Hematopoietic multipotent progenitor cell treated with erythropoietin and hydrocortisone succinate and interleukin-3 and kit ligand, for 17 days (in vitro differentiated cells): ENCODE measurements at regions not wholly inside any gene's neighbourhood (a gene's known extent, or its start where the extent isn't known, plus 50 kb on each side); places are given as distances from the start of the nearest gene placed in this dataset.
"Not testable (repeated sequence)": the region's sequence is repeated elsewhere in the genome, so short reads cannot be mapped to it uniquely, and the experiment has no call there.

Experiments
- DNase-seq: peaks from one replicate; pipeline ENCODE4 v3.0.0-alpha.2; 2015; ENCODE audit warnings: low spot score

DNA sequence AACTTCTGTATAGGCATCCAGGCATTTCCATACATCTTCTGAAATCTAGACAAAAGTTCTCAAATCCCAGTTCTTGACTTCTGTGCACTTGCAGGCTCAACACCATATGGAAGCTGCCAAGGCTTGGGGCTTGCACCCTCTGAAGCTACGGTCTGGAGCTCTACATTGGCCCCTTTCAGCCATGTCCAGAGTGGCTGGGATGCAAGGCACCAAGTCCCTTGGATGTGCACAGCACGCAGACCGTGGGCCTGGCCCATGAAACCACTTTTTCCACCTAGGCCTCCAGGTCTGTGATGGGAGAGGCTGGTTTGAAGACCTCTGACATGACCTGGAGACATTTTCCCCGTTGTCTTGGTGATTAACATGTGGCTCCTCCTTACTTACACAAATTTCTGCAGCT lies 1645.1 kb downstream of the REEP3 start:
- no peak for DNase-seq

GRCh38 chr10:65172249-65172648 lies 1651.0 kb downstream of the REEP3 start:
- DNase-seq: no peak

GRCh38 chr10:65176994-65177393 lies 1655.8 kb downstream of the REEP3 start:
- DNase-seq: no peak

GRCh38 chr10:65183236-65183635 lies 1662.0 kb downstream of the REEP3 start:
- no peak for DNase-seq

DNA sequence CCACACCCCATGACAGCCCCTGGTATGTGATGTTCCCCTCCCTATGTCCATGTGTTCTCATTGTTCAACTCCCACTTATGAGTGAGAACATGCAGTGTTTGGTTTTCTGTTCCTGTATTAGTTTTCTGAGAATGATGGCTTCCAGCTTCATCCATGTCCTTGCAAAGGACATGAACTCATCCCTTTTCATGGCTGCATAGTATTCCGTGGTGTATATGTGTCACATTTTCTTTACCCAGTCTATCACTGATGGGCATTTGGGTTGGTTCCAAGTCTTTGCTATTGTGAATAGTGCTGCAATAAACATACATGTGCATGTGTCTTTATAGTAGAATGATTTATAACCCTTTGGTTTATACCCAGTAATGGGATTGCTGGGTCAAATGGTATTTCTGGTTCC lies 1665.5 kb downstream of the REEP3 start:
- DNase-seq: not testable (repeated sequence)

DNA sequence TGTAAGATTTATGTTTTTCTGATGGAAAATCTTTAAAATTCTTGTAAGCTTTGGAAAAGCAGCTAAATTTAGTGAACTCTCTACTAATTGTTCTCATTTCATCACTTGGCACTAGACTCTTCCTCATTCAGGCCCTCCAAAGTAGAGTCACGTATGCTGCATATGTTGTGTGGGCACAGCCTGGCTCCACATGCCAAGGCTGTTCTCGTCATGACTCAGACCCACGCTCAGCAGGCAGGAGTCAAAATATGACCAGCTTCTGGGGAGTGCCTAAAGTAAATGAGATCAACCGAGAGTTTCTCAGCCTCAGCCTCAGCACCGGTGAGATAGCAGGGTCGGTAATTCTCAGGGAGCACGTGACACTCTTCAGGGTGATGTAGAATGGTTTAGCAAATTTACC lies 1672.9 kb downstream of the REEP3 start:
- no peak for DNase-seq

- DNase-seq: no peak
Observed at GRCh38 chr10:65194555-65194954, 1673.4 kb downstream of the REEP3 start.

DNA sequence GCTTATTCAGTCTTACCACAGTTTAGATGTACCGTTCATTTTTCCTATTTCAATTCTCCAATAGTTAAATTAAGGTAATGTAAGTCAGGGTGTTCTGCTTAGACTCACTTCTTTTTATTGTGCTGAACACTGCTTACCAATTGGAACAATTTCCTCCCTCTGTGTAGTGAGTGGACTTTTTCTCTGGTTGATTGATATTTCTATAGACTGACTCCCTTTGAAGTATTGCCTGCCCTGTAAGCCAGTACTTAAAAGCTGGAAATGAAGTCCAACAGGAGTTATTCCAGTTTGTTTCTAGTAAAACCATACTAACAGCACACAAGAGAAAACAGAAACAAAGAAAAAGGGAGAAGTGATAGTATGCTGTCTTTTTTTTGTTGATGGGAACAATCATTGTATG lies 1674.9 kb downstream of the REEP3 start:
- no peak for DNase-seq

GRCh38 chr10:65197935-65198334 lies 1676.7 kb downstream of the REEP3 start:
- DNase-seq: no peak

- DNase-seq: no peak
Observed at GRCh38 chr10:65201491-65201890, 1680.3 kb downstream of the REEP3 start.

DNA sequence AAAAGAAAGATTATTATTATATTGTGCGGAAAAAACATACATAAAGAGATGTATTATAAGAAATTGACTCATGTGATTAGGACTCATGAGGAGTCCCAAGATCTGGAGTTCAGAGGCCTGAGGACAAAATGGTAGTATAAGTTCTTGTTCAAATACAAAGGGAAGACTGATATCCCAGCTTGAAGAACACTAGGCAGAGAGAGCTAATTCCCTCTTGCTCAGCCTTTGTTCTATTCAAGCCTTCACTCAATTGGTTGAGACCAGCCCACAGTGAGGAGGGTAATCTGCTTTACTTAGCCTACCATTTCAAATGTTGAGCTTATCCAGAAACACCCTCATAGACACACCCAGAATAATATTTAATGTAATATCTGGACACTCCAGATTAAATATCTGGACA lies 1683.8 kb downstream of the REEP3 start:
- DNase-seq: no peak

GRCh38 chr10:65213170-65213569 lies 1692.0 kb downstream of the REEP3 start:
- DNase-seq: no peak

GRCh38 chr10:65219444-65219843 lies 1698.2 kb downstream of the REEP3 start:
- DNase-seq: no peak

- DNase-seq: no peak
Observed at GRCh38 chr10:65231148-65231547, 1694.7 kb upstream of the LRRTM3 start.

- no peak for DNase-seq
Observed at GRCh38 chr10:65234261-65234660, 1691.6 kb upstream of the LRRTM3 start.

DNA sequence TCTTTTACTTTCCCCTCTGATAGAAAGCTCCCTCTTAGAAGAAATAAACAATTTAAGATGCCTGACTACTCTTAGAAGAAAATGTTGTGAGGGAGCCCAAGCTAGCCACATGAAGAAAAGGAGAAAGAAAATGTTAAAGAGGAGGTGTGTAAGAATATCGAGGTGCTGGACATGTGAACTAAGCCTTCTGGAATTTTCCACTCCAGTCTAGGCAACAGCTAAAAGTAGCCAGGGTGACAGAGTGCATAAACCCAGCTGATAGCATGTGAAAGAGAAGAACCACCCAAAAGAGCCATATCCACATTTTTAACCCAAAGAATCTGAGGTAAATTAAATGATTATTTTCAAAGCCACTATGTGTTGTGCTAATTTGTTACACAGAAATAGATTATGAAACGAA lies 1690.6 kb upstream of the LRRTM3 start:
- DNase-seq: no peak

DNA sequence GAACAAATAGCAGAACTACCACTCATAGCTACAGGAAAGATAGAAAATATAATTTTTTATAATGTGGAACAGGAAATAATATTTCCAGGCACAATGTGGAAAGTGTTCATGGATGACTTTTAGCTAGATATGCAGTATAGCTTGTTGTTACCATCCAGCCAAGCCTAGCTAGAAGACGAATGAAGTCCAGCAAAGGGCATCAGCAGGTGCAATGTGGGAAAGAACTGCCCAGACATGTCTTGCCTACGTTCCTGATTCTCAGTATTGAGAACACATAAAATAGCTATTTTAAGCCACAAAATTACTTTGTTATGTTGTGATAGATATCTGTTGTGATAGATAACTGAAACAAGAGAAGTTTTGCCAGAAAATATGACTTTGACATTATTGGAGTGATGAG lies 1690.0 kb upstream of the LRRTM3 start:
- DNase-seq: no peak

DNA sequence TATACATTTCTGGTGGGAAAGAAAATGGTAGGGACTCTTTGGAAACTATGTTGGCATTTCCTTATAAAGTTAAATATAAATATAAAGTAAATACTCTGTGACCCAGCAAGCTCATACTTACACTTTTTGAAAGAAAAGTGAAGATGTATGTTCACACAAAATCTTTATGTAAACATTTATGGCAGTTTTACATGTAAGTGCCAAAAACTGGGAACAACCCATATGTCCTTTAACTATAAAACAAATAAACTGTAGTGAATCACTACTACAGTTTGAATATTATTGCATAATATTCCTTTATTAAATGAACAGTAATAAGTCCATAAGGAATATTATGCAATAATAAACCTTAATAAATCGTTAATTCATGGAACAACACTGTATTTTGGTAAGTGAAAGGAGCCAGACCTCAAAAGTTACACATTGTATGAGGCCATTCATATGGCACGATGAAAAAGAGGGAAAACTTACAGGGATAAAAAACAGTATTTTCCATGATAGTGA lies 1660.3 kb upstream of the LRRTM3 start:
- DNase-seq: no peak

- not testable (repeated sequence) for DNase-seq
Observed at GRCh38 chr10:65269551-65269950, 1656.3 kb upstream of the LRRTM3 start.

- DNase-seq: no peak
Observed at GRCh38 chr10:65270969-65271368, 1654.9 kb upstream of the LRRTM3 start.

GRCh38 chr10:65273115-65273514 lies 1652.7 kb upstream of the LRRTM3 start:
- DNase-seq: no peak

- no peak for DNase-seq
Observed at GRCh38 chr10:65275296-65275695, 1650.5 kb upstream of the LRRTM3 start.

DNA sequence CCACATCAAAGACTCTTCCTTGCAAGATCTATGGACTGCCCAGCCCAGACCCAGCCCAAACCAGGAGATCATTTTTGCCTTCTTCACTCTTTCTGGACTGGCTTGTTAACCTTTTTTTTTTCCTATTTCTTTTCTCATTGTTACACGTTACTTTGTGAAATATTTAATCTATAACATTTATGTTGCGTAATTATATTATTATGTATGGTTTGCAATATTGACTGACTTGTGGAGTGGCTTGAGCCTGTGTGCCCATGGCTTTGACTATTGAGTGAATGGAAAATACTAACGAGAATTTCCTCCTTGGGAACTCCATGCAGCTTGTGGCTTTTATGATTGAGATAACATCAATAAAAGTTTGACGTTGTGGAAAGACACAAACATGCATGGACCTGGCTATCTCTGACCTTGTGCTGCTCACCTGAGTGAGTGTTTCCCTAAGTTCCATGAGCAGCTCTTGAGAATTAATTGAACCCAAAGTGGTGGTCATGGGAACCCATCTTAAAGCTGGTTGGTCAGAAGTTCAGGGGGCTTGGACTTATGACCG lies 1641.3 kb upstream of the LRRTM3 start:
- DNase-seq: no peak

GRCh38 chr10:65285726-65286125 lies 1640.1 kb upstream of the LRRTM3 start:
- not testable (repeated sequence) for DNase-seq

DNA sequence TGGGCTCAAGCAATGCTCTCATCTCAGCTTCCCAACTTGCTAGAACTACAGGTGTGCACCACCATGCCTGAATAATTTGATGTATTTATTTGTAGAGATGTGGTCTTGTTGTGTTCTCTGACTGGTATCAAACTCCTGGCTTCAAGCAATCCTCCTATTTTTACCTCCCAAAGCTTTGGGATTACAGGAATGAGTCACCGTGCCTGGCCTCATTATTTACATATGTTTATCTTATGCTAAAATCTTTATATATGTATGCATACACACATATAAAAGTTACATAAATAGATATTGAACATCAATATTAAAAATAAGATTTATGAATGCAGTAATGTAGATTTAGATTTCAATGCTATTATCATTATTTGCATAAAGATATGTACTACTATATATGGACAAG lies 1634.5 kb upstream of the LRRTM3 start:
- DNase-seq: no peak
